CD4-positive, alpha-beta T cell treated with Interleukin-2 at 100 ng/mL for 4 hours (primary cell): ENCODE measurements at regions not wholly inside any gene's neighbourhood (a gene's known extent, or its start where the extent isn't known, plus 50 kb on each side); places are given as distances from the start of the nearest gene placed in this dataset.

Experiments
- DNase-seq: peaks from one replicate; pipeline ENCODE4 v3.0.0-alpha.2; 2020; ENCODE audit warnings: low spot score

GRCh38 chr16:8271344-8271743 is 319.0 kb downstream of the TMEM114 start:
- DNase-seq: no peak

- DNase-seq: no peak
Measured at GRCh38 chr16:8262299-8262698, 328.0 kb downstream of the TMEM114 start.

- DNase-seq: no peak
Measured at GRCh38 chr16:8260140-8260539, 330.2 kb downstream of the TMEM114 start.

DNA sequence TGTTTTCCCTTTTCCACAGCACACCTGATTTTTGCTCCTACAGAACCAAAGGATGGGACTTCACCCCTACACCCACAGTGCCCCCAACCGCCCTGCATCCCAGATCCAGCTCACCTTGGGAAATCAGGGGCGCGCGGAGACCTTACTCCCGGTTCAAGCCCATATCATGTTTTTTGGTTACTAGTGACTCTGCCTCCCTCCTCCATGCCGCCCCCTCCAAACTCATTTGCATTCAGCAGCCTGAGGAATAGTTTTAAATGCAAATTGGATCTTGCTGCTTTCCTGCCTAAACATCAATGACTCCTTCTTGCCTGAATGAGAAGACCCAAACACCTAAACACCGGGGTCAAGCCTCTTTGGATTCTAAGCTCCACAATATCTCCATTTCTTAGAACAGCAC is 331.8 kb downstream of the TMEM114 start:
- DNase-seq: no peak

- no peak for DNase-seq
Measured at GRCh38 chr16:8257561-8257960, 332.8 kb downstream of the TMEM114 start.

GRCh38 chr16:8254405-8254804 is 335.9 kb downstream of the TMEM114 start:
- no peak for DNase-seq

GRCh38 chr16:8253718-8254117 is 336.6 kb downstream of the TMEM114 start:
- DNase-seq: no peak

GRCh38 chr16:8251727-8252126 is 338.6 kb downstream of the TMEM114 start:
- DNase-seq: no peak

DNA sequence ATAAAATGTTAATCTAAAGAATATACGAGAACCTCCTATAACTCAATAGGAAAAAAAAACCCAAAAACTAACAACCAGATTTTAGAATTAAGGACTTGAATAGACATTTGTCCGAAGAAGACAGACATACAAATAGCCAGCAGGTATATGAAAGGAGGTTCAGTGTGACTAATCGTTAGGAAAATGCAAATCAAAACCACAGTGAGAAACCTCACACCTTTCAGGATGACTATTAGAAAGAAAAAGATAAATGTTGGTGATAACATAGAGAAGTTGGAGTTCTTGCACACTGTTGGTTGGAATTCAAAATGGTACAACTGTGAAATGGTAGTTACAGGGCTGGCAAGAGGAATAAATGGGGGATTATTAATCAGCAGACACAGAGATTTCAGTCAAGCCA is 339.0 kb downstream of the TMEM114 start:
- DNase-seq: no peak

DNA sequence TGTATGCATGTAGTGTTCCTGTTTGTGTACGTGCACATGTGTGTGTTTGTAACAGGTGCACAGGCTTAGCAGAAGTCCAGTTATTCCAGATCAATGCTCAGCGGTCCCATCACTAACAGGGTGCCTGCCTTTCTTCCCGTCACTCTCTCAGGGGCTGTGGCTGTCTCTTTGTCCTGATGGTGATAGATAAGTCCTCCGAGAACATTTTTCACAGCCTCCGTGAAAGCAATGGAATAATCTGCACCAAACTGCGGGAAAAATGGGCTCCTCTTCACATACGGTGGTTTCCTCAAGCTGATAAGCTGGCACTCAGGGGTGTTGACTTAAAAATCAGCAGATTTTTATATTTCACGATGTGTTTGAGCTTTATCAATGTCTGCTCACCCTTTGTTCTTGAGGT is 342.3 kb downstream of the TMEM114 start:
- DNase-seq: no peak

DNA sequence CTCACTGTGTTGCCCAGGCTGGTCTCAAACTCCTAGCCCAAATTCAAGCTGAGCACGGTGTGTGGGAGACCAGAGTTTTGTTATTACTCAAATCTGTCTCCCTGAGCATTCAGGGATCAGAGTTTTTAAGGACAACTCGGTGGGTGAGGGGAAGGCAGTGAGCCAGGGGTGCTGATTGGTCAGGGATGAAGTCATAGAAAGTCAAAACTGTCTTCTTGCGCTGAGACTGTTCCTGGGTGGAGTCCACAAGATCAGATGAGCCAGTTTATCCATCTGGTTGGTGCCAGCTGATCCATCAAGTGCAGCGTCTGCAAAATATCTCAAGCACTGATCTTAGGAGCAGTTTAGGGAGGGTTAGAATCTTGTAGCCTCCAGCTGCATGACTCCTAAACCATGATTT is 346.3 kb downstream of the TMEM114 start:
- DNase-seq: no peak

DNA sequence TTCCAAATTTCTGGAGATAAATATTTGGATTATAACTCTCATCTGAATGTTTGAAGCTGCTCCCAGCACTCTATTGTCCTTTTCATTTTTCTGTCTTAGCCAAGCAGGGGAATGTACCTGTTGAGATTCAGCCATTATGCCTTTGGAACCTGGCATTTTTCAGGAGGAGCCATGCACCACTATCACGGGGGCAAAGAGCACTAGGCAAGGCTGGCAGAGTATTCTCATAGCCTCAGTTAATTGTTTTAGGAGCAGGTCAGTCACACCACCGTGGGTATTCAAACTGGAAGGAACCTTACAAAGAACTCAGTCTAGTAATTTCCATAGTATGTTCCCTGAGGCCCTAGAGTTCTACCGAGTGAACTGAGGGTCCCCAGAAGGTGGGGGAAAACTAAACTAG is 348.9 kb downstream of the TMEM114 start:
- DNase-seq: no peak

GRCh38 chr16:8239443-8239842 is 350.9 kb downstream of the TMEM114 start:
- no peak for DNase-seq

GRCh38 chr16:8237452-8237851 is 352.9 kb downstream of the TMEM114 start:
- no peak for DNase-seq

DNA sequence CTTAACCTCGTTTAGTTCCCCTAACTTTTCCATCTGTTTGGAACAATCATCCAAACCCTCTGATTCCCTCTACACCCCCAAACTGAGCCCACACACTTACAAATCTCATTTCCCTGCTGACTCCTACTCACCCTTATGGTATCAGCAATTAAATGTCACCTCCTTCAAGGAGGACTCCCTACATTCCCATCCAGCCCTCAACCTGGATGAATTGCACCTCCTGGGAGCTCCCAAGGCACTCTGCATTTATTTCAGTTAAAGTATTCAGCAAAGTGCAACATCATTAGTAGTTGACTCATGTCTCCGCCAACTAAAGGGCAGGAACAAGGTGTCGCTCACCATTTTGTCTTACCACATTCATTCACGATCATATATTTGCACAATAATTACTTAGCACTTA is 353.5 kb downstream of the TMEM114 start:
- DNase-seq: no peak

DNA sequence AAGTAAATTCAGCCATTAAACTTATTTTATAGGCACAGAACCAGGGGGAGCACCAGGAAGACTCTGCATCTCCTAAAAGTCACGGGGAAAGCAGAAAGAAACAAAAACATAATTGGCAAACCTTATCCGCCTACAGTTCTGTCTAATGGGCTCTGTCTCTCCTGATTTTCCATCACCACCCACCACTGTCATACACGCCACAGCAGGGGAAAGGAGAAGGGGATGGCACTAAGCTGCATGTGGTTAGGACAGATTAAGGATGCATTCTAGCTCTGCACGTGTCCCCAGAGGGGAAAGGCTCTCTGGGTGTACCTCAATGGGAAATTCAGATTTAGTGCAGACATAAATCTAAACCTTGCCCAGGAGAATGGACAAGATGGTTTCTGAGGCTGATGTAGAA is 359.8 kb downstream of the TMEM114 start:
- DNase-seq: no peak

DNA sequence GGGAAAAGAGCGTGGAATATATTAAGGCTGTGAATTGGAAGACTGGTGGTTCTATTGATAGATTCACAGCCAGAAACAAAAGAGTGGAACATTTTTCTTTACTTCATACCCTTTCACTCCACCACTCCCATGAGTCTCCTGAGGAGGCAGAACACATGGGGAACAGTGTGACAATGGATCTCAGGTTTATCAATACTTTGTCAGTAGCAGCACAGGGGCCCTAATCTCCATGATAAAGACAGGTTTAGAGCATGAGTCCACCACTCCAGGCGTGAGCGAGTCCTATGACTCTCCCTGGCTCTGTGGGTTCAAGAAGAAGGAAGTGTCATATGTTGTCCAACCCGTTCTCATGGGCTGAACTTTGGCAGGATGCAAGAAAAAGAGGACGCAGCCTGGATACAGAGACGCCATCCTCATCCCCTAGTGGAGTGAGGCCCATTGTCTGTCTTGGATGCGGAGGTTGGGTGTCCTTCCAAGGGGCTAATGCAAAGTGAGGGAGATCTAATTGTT is 361.2 kb downstream of the TMEM114 start:
- no peak for DNase-seq

DNA sequence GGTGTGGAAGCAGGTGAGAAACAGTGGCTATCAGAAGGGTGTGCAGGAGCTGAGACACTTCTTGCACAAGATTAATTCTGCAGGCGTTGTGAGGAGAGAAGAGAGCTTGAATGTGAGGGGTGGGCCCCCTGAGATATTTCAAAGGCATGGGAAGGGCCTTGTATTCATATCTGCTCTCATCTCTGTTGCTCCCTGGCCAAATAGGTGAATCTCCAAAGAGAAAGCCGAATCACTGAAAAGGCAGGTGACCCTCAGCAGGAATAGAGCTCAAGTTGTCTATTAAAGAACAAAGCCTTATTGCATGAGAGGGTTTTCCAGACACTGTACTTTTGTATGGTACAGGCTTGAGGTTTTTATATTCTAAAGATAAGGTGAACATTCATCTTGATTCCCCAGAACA is 373.1 kb downstream of the TMEM114 start:
- DNase-seq: no peak

GRCh38 chr16:8204769-8205168 is 385.5 kb downstream of the TMEM114 start:
- DNase-seq: no peak

DNA sequence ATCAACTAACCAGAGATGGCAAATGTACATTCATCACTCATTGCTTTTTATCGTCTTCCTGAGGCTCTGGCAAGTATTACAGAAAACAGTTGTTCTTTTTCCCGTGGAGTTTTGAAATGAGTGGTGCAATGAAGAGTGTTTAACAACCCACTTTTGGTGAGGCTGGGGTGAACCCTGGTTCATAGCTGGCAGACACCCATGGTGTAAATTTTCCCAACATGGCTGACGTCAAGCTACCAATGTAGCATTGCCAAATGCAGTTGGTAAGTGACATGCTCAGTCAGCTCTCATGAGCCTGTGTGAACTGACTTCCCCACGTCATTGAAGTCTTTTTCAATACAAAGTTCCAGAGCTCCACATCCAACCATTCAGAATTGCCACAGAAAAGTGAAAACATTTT is 386.2 kb downstream of the TMEM114 start:
- DNase-seq: no peak

DNA sequence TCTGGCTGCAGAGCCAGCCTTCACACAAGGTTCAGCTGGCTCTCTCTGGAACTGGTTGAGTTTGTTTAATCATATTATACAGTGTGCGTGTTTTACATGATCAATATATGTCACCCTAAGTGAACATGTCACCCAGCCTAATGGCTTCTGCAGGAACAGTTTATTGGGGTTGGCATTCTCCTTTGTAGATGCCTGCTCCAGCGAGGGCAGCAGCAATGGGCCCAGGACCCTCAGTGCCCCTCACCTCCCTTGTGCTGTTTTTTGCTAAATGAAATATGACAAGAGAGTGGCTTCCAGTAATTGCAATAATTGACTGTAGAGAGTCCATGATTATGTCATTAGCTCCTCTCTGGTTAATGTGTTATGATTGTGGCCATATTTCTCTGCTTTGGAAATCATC is 387.2 kb downstream of the TMEM114 start:
- no peak for DNase-seq

- no peak for DNase-seq
Measured at GRCh38 chr16:8200839-8201238, 389.5 kb downstream of the TMEM114 start.

DNA sequence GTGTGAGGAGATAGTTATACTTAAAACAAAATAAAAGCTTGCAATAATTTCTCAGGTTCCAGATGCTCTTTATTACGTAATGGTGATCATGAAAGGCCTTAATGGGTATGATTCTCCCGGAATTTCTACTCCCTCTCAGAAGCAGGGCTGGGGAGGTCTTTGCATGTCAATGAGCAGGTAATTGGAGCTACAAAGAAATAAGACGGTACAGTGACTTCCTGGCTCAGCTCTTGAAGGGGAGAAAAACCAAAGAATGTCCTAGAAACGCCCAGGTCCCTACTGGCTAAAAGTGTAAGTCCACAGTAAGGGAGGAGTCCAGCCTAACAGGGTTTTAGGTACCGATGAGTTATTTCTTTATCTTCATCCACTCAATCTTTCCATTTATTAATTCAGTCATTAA is 390.9 kb downstream of the TMEM114 start:
- DNase-seq: no peak

- DNase-seq: no peak
Measured at GRCh38 chr16:8194794-8195193, 395.5 kb downstream of the TMEM114 start.

- no peak for DNase-seq
Measured at GRCh38 chr16:8188841-8189240, 401.5 kb downstream of the TMEM114 start.
